HG02870 (cell line): ENCODE measurements at regions not wholly inside any gene's neighbourhood (a gene's known extent, or its start where the extent isn't known, plus 50 kb on each side); places are given as distances from the start of the nearest gene placed in this dataset.
A peak's percentile ranks its signal among the peaks of the same experiment; 100 is the strongest.

ENCODE experiments used
- ATAC-seq: cut with Tn5 transposase; IDR thresholded peaks from one replicate; pipeline ENCODE4 v1.9.1; 2021; ENCODE audit warnings: mild to moderate bottlenecking, moderate library complexity; ENCODE audit not compliant: unreplicated experiment

DNA sequence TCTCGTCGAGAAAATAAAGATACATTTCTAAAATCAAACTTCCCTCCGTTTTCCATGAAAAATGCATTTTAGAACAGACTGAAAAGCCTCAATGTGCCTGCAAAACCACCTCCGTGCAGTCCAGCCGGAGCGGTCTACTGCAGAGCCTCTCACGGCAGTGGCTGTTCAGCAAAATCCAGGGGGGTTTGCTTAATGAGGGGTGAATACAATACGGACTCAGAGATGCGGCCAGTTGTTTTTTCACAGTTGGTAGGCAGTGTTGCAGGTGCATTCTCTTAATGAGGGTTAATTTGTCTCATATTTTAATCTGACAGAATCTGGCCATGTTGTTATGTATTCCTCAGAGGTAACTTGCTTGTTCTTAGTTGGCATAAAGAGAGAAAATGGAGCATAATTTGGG, 223.0 kb downstream of the EBLN2 start:
- no peak for ATAC-seq

DNA sequence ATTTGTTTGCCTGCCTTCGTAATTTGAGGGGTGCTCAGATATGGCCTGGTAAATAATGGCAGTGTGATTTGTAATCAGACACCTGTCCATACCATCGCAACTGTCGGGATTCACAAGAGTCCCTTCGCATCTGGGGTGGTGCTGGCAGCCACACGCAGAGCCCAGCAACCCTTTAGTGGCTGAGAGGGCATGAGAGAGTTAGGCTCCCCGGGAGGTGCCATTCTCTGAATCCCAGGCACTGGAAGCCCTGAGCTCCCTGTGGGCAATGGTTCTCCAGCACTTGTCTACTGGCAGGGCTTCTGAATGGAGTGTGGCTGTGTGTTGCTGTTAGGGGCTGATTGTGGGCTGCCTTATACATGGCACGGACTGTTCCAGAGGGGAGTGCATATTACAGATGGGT, 230.1 kb downstream of the EBLN2 start:
- ATAC-seq, result no peak

DNA sequence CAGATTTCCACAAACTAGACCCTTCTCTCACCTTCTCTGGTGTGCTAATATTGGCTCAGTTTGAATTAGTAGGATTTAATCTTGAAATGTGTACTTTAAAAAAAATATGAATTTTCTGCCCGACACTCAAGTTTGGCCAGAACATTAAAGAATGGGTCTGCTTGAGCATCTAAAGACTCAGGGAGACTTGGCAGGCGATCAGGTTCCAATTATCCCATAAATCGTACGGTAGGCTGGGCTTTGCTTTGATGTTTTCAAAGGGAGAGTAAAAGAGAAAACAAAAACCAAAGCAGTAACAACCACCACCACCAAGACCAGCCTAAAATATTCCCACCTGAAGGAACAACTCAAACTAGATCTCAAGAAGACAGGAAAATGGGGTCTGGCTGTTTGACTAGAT, 230.8 kb downstream of the EBLN2 start:
- ATAC-seq, result no peak

DNA sequence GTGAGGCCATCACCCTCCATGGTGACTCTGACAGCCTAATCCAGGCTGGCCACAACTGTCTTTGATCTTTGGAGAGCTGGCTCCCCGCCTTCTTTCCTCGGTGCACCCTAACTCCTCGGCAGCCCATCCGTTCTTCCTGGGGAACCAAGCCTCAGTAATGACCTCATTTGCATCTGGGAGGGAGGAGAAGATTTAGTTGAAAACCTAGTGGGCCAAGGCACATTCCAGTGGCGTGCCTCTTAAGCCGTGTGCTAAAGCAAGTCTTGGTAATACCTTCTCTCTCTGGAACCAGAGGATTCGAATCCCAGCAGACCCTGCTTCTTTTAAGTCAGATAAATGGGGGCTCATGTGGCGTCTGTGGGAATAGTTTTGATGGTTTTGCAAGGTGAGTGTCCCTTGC, 233.1 kb downstream of the EBLN2 start:
- ATAC-seq, result no peak

DNA sequence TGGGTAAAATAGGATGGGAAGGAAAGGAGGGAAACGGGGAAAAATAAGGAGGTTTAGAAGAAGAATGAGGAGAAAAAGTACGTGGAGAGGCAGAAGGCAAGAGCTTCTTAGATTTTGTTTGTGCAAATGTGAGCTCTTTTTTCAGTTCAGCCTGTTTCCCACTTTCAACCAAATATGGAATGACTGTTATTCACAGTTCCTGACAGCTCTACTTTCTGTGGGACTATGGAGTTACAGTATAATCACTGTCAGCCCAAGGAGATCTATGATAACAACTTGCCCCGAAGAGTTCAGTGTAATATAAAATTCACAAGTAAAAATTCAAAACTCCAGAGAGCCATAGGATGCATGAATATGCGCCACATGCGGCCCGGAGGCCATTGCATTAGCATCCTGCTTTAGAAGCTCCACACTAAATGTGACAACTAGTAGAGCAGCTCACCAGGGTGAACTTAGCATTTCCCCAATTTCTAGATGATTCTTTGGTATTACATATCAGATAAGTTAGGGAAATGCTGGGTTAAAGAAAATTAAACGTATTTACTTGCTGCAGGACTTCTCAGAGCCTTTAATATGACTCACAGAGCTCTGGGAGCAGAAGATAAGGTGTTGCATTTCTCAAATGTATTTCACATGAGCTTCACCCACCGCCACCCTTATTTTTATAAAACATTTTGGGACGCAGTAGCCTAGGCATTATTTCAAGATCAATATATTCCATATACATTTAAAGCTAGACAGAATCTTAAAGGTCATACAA, 234.6 kb downstream of the EBLN2 start:
- ATAC-seq, result no peak

DNA sequence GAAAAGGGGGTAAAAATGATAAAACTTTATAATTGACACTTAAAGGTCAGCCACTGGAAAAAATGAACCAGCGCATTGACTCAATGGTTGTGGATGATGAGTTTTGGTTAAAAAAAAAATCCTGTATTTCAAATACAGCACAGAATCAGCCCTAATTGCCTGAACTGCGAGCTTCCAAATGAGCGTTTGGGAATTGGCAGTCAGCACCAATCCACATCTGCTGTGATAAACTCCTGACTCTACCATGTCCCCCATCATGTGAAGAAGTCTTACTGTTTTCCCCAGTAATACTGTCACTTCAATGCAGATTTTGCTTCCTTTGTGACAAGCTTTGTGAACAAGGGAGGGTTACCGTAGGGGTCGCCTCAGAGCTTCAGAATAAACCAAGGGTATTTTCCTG, 235.4 kb downstream of the EBLN2 start:
- no peak for ATAC-seq

DNA sequence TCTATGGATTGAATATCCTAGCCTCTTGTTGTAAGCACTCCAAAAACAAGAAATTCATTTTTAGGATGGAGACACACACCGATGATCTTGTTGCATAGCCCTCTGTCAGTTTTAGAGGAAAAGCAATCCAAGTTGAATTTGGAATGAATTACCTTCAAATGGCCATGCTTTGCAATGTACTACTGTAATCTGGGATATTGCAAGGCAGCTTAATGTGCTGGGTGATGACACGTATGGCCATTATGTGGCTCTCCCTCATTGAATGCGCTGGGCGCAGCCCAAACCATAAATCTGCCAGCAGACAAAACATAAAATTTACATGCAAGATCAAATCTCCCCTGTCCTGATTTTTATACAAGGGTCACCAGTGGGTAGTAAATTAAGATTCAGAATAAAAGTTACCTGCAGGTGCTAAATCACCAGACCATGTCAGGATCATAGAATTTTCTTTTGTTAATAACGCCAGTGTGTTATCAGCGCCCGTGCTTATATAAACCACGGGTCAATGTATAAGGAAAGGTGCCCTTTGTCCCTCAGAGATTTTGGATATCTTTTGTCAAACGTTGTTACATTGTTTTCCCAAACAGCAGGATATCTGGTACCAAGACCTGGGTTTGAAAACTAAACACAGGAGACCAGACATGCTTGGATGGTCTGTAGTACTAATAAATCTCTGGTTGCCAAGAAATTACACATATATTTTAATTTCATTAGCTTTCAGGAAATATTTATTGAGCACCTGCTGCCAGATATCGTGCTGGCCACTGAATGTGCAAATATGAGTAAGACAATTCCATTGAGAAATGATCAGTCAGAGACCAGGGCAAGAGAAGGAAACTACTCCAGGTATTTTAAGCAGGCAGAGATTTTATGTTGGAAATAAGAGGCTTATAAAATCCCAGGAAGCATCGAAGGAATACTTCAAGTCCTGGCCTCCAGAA, 237.1 kb downstream of the EBLN2 start:
- ATAC-seq, result no peak

DNA sequence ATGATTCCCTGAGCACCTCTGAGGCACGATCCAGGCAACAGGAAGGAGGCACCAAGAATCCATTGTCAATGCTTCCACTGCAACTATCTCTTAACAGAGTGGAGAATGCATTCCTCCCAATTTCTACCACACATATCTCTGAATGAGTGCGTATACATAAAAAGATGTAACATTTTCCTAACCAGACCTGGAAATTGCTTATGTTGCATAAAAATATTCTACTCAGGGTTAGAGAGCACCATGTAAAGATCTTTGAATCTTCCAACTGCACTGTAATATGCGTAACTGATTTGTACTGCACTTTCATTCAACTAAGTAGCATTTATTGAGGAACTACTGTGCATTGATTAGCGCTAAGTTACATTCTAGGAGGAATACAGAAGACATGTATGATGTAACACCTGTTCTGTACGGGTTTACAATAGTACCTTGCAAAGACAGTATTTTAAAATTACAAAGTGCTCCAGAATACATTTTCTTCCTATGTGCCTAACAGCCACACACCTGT, 237.8 kb downstream of the EBLN2 start:
- no peak for ATAC-seq

DNA sequence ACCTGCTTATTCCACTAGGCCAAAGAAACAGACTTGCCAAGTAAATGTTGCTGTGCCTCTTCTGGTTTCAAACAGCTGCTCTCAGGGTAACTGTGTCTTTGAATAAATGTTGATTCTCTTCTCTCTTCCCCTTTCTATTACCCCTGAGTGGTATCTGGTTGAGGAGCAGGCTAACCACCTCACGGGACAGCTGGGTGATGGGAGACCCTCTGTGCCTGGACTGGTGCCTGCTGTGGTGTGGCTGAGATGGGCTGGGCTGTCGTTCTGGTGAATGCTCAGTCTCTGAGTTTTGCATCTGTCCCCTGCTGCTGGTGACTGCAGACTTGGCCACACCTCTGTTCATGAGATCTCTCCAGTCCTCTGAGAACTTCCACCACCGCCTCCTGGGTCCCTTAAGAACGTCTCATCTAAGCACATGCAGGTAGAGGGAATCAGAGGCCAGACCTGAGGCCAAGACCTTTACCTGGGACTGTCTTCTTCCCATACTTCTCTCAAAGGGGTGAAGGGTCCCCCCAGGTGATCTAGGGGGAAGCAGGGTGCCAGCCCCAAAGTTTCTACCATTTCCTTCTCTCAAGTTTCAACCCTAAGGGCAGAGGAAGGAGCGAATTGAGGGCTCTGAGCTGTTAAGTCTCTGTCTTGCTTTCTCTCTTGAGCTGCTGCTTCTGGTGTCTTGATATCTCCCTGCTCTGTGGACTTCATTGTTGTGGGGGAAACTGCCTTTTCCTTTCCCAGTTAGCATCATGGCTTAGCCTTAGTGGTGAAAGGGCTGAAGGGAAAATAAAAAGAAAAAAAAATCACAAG, 252.9 kb downstream of the EBLN2 start:
- ATAC-seq, result peak; percentile 83

DNA sequence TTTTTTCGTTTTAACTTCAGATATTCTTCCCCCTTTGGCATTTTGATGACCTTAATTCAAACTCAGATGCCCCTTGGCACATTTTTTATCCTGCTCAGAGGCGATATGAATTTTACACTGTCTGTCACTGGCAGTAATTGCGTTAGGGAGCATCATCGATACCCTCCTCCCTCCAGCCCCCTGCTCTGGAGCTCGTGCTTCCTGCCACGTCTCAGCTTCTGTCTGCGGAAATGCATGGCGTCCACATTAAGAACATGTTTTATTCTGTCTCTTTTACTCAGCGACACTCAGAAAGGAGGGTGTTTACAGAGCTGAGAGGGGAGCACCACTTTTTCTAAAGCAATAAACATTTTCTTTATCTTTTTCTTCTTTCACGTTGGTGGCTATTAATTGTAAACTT, 254.2 kb downstream of the EBLN2 start:
- no peak for ATAC-seq

DNA sequence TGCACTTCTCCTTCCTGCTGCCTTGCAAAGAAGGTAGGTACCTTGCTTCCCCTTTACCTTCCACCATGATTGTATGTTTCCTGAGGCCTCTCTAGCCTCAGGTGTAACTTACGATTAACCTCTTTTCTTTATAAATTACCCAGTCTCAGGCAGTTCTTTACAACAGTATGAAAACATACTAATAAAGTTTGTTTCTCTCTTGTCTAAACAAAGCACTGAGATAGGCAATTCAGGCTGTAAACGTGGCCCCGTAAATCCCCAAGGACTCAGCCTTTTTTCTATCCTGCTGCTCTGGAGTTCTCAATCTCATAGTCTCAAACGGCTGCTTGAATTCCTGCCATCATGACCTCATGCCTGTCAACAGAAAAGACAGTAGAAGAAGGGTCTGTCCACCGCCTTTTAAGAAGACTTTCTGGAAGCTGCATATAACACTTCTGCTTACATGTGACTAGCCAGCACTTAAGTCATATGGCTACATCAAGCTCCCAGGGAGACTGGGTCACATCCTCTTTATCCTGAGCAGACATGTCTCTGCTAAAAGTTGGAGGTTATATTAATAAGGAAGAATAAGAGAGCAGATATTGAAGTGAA, 257.8 kb downstream of the EBLN2 start:
- no peak for ATAC-seq

DNA sequence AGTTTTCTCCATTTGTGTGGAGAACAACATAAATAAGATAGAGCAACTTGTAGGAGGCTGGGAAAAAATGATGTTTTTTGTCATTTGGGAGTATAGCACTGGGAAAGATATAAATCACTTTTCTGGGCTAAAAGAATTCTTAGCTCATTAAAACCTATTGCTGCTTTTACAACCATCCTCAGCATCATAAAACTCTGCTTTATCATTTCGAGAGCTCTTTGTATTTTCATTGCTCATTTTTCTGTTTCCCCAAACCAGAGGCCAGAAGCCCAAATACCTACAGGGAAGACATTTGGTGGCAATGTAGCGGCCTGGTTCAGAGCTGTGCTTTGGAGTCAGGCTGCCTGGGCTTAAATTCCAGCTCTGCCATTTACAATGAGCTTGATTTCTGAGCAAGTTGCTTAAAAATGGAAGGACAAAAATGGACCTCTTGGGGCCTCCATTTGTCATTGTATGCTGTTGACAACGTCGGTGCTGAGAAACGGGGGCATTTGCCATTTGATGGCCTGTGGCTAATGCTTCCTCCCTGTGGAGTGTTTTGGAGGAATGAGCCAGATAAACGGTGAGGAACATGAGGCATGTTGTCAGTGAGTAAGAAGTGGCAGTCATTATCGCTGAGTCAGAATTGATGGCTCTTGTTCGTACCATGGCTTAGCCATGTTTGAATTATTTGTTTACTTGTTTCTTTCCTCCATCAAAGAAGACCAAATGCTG, 260.0 kb downstream of the EBLN2 start:
- ATAC-seq, result no peak

DNA sequence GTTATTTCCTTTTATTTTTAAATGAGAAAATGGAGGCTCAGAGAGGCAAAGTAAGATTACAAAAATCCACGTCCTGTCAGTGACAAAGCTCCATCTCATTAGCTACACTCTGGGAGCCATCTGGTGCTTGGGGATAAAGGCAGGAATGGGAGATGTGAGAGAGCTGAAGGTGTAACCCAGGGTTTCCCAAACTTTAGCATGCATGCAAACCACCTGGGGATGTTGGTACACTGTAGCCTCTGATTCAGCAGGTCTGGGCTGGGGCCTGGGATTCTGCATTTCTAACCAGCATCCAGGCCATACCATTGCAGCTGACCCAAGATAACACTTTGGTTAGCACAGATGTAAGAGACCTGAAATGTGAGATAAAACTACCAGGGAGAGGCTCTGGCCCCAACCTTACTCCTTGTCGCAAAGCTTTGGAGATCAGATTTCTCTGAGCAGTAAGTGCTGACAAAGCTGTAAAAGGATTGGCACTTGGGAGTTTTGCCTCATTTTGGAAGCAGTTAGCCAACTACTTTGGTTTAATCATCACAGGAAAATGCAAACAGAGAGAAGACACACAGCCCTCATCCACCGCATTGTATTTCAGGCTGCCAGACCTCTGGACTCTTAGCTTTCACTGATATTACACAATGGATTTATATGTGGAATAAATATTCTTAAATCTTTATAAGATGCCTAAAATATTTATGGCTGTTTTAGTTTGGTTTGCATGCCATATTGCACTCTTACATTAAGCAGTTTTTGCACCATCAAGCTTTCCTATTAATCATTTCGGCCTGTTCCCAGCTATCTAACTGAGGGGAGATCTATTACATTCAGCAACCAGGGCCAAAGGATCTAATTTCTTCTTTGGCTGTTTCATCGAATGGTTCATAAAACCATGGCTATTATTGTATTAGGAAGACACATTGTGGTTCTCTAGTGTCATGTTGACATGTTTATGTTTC, 263.0 kb downstream of the EBLN2 start:
- ATAC-seq, result no peak

DNA sequence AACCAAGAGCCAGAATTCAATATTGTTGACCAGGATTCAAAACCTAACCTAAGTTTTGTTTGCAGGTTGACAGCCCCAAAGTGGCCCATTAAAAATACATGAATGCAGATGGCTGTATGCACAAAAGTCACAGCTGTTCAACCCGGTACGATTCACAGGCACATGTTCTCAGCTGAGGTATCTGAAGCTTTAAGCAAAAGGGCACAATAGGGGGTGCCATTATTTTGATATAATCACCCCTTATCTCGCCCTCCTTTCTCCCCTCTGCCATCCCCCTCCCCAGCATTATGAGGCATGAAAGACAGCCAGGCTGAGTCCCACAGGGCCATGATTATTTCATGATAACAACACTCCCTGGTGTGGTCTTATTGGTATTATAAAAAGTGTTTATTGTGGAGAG, 264.9 kb downstream of the EBLN2 start:
- ATAC-seq, result no peak

DNA sequence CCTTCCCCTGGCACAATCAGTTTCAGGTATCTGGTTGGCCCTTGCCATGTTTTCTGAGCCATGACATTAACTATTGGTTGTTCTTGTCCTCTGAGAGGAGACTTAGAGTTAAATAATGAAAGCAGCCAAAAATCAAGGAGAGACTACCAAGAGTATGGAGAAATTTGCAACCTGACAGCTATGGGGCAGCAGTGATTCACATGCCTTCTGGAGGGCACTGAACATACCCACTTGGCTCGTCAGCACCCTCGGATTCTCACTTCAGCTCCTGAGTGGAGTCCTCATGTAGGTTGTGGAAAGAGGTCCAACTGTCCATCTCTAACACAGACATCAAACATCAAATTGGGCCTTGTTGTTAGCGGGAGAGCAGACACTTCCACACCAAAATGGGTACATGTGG, 265.6 kb downstream of the EBLN2 start:
- no peak for ATAC-seq
